Omental fat pad (tissue), 3 donors: ENCODE measurements at regions not wholly inside any gene's neighbourhood (a gene's known extent, or its start where the extent isn't known, plus 50 kb on each side); places are given as distances from the start of the nearest gene placed in this dataset. TPM values are rescaled to one million over a fixed set of nuclear protein-coding genes. Genes with fewer than 3 reads are reported as not detected.

ENCODE experiments used
- ATAC-seq: fragments of 150-250 bp; one replicate; pipeline ENCODE4 v1.9.1; 2016; ENCODE audit warnings: mild to moderate bottlenecking, moderate library complexity; ENCODE audit not compliant: low FRiP score
- DNase-seq: peaks from one replicate; pipeline ENCODE4 v3.0.0-alpha.2; 2019; ENCODE audit warnings: low spot score
- small RNA-seq: library from RNA; depleted of rRNA; stranded (forward); fragments of <200 nt; gene quantifications from one replicate; pipeline ENCODE3, GENCODE V24; 2016
- TF ChIP-seq, protein P1 (sequence below), 3 donors: fragments of 450-650 bp; IDR thresholded peaks; one replicate each; pipeline ENCODE4 v1.5.1; 2016 to 2017; ENCODE audit warnings: antibody characterized with exemption in 3 of 3, mild to moderate bottlenecking in 3 of 3, moderate library complexity in 2 of 3

GRCh38 chr7:57385668-57386067 is 64.3 kb upstream of the ZNF716 start:
- DNase-seq (no peak), ATAC-seq (no peak)
- TF ChIP-seq, protein P1, sequence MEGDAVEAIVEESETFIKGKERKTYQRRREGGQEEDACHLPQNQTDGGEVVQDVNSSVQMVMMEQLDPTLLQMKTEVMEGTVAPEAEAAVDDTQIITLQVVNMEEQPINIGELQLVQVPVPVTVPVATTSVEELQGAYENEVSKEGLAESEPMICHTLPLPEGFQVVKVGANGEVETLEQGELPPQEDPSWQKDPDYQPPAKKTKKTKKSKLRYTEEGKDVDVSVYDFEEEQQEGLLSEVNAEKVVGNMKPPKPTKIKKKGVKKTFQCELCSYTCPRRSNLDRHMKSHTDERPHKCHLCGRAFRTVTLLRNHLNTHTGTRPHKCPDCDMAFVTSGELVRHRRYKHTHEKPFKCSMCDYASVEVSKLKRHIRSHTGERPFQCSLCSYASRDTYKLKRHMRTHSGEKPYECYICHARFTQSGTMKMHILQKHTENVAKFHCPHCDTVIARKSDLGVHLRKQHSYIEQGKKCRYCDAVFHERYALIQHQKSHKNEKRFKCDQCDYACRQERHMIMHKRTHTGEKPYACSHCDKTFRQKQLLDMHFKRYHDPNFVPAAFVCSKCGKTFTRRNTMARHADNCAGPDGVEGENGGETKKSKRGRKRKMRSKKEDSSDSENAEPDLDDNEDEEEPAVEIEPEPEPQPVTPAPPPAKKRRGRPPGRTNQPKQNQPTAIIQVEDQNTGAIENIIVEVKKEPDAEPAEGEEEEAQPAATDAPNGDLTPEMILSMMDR (IDR thresholded peaks at IDR 0.05): no peak

DNA sequence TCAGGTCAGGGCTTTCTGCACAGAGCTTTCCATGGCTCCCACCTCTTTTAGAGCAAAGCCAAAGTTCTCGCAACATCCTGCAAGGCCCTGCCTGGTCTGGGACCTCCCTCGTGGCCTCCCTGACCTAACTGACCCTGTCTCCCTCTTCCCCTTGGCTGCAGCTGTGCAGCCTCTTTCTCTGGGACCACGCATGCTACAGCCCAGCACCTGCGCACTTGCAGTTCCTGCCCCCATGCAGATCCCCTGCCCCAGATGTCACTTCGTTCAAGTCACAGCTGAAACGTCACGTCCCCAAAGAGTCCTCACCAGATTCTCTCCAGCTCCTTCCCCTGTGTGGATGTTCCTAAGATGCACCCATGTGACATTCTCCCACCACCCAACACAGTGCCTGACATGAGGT is 61.2 kb upstream of the ZNF716 start:
- DNase-seq: no peak
- TF ChIP-seq, protein P1 (IDR thresholded peaks at IDR 0.05): no peak
- ATAC-seq: no peak

- TF ChIP-seq, protein P1 (IDR thresholded peaks at IDR 0.05): no peak
- ATAC-seq: no peak
- no peak for DNase-seq
Measured at GRCh38 chr7:57398548-57398947, 51.4 kb upstream of the ZNF716 start.

DNA sequence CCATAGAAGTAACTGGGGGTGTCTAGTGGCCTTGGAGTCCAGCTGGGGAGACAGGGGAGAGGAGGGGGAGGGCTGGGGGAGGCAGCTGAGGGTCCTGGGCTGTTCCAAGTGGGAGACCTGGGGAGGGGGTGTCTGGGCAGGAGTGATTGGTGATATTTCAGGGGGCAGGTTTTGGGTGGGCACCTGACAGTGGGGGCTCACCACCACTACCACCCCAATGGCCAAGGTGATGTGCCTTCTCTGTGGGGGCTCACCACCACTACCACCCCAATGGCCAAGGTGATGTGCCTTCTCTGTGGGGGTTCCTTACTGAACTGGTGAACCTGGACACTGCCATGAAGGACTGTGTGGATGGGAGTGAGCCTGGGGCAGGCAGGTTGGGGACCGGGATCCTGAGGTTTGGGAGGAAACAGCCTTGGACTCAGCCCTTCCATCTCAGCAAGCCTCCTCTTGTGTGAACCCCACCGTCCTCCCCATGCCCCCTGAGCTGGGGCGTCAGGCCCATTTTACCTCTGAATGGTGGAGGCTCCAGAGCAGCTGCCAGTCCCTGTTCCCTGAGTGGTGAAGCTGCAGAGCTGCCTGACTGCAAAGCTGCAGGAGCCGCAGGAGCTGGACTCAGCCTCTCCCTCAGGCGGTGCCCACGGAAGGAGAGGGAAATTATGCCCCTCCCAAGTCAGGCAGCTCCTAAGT is 50.6 kb upstream of the ZNF716 start:
- ATAC-seq (no peak), DNase-seq (no peak)
- TF ChIP-seq, protein P1 (IDR thresholded peaks at IDR 0.05): no peak

- DNase-seq: no peak
- ATAC-seq: no peak
- TF ChIP-seq, protein P1 (IDR thresholded peaks at IDR 0.05): no peak
Measured at GRCh38 chr7:57399972-57400371, 50.0 kb upstream of the ZNF716 start.

Small RNA genes in the stretch of these regions (small RNA-seq; reads per million reads assigned to genes)
- gene RNU7-157P: not detected
